IMR-90 (cell line): ENCODE measurements at regions not wholly inside any gene's neighbourhood (a gene's known extent, or its start where the extent isn't known, plus 50 kb on each side); places are given as distances from the start of the nearest gene placed in this dataset.
"Not testable (repeated sequence)": the region's sequence is repeated elsewhere in the genome, so short reads cannot be mapped to it uniquely, and the experiment has no call there.

ENCODE experiments used
- ATAC-seq: fragments of 200-7000 bp; cut with Tn5 transposase; 2 replicates; pipeline ENCODE4 v1.9.1; 2020; ENCODE audit warnings: low read depth, mild to moderate bottlenecking, moderate library complexity
- BruUV-seq: library from RNA; stranded (reverse); fragments of 400-500 nt; replicated peaks from 2 replicates; lab custom pipeline; 2021; lab: Mats Ljungman, UMichigan
- CTCF ChIA-PET: fragments of 300-600 bp; formaldehyde crosslinking; extraction: SDS; loops from one replicate; lab custom pipeline; 2021; ENCODE audit warnings: antibody characterized with exemption; lab: Yijun Ruan, JAX
- POLR2A ChIA-PET: fragments of 300-600 bp; sonication (Branson Sonifier 250); formaldehyde crosslinking; loops from one replicate; lab custom pipeline; 2022; ENCODE audit warnings: antibody characterized with exemption; ENCODE audit not compliant: unreplicated experiment; lab: Charles Lee
- DNase-seq: peaks from one replicate; pipeline ENCODE4 v3.0.0; 2013
- H2AFZ ChIP-seq: replicated peaks from 2 replicates; pipeline ENCODE3; 2013; ENCODE audit warnings: low read length, mild to moderate bottlenecking; ENCODE audit not compliant: poor library complexity
- H2AK5ac ChIP-seq: 2 replicates; pipeline ENCODE4 v1.6.1; 2013; ENCODE audit warnings: low read depth, low read length, inconsistent platforms
- H2AK9ac ChIP-seq: replicated peaks from 2 replicates; pipeline ENCODE3; 2013; ENCODE audit warnings: mild to moderate bottlenecking, low read depth, low read length, moderate library complexity; ENCODE audit not compliant: poor library complexity
- H2BK120ac ChIP-seq: 2 replicates; pipeline ENCODE4 v1.6.1; 2013; ENCODE audit warnings: low read depth, low read length, inconsistent platforms
- H2BK15ac ChIP-seq: 3 replicates; pipeline ENCODE4 v1.6.1; 2013; ENCODE audit warnings: low read depth, low read length, inconsistent platforms
- H2BK20ac ChIP-seq: 2 replicates; pipeline ENCODE4 v1.6.1; 2013; ENCODE audit warnings: low read depth, mild to moderate bottlenecking, inconsistent platforms, low read length, moderate library complexity
- H2BK5ac ChIP-seq: 2 replicates; pipeline ENCODE4 v1.6.1; 2013; ENCODE audit warnings: mild to moderate bottlenecking, low read depth, low read length, inconsistent platforms; ENCODE audit not compliant: poor library complexity, severe bottlenecking
- H3K14ac ChIP-seq: replicated peaks from 2 replicates; pipeline ENCODE4 v1.6.1; 2013; ENCODE audit warnings: low read depth, low read length, inconsistent platforms
- H3K18ac ChIP-seq: 2 replicates; pipeline ENCODE4 v1.6.1; 2013; ENCODE audit warnings: low read depth, low read length, control low read depth
- H3K23ac ChIP-seq: 2 replicates; pipeline ENCODE4 v1.6.1; 2013; ENCODE audit warnings: low read depth, low read length, inconsistent platforms
- H3K27ac ChIP-seq: 2 replicates; pipeline ENCODE4 v1.5.1; 2013; ENCODE audit warnings: mild to moderate bottlenecking, control low read depth, low read length; ENCODE audit not compliant: insufficient read depth
- H3K27me3 ChIP-seq: 2 replicates; pipeline ENCODE4 v1.6.1; 2013; ENCODE audit warnings: low read length; ENCODE audit not compliant: control insufficient read depth, insufficient read depth
- H3K36me3 ChIP-seq: 2 replicates; pipeline ENCODE4 v1.6.1; 2013; ENCODE audit warnings: low read length, mixed read lengths; ENCODE audit not compliant: control insufficient read depth, insufficient read depth
- H3K4ac ChIP-seq: 2 replicates; pipeline ENCODE4 v1.6.1; 2013; ENCODE audit warnings: low read depth, low read length, inconsistent platforms
- H3K4me1 ChIP-seq: 2 replicates; pipeline ENCODE4 v1.6.1; 2013; ENCODE audit warnings: low read length, mixed read lengths; ENCODE audit not compliant: control insufficient read depth, insufficient read depth
- H3K4me2 ChIP-seq: 2 replicates; pipeline ENCODE4 v1.6.1; 2013; ENCODE audit warnings: low read depth, mild to moderate bottlenecking, control low read depth, low read length, moderate library complexity
- H3K4me3 ChIP-seq: 2 replicates; pipeline ENCODE4 v1.5.1; 2013; ENCODE audit warnings: low read depth, mild to moderate bottlenecking, control low read depth, low read length, moderate library complexity; ENCODE audit not compliant: insufficient read depth
- H3K56ac ChIP-seq: 2 replicates; pipeline ENCODE4 v1.6.1; 2013; ENCODE audit warnings: low read length, inconsistent platforms; ENCODE audit not compliant: insufficient read depth; ENCODE audit errors: extremely low read depth
- H3K79me1 ChIP-seq, 2 experiments: 2 replicates each; pipeline ENCODE4 v1.6.1; 2013; ENCODE audit warnings: low read length in 2 of 2, inconsistent platforms in 1 of 2, low read depth in 1 of 2
- H3K9ac ChIP-seq: 2 replicates; pipeline ENCODE4 v1.6.1; 2013; ENCODE audit warnings: low read depth, low read length, control low read depth
- H3K9me1 ChIP-seq: 2 replicates; pipeline ENCODE4 v1.6.1; 2013; ENCODE audit warnings: low read length, inconsistent platforms; ENCODE audit not compliant: insufficient read depth
- H3K9me3 ChIP-seq: 2 replicates; pipeline ENCODE4 v1.6.1; 2013; ENCODE audit warnings: low read length; ENCODE audit not compliant: control insufficient read depth, insufficient read depth
- H4K20me1 ChIP-seq: 2 replicates; pipeline ENCODE4 v1.6.1; 2013; ENCODE audit warnings: low read length, inconsistent platforms; ENCODE audit not compliant: insufficient read depth
- H4K5ac ChIP-seq: 2 replicates; pipeline ENCODE4 v1.6.1; 2013; ENCODE audit warnings: mild to moderate bottlenecking, low read depth, low read length, control low read depth
- H4K8ac ChIP-seq, 2 experiments: 2 replicates each; pipeline ENCODE4 v1.6.1; 2013; ENCODE audit warnings: low read depth in 2 of 2, low read length in 2 of 2, control low read depth in 1 of 2, inconsistent platforms in 1 of 2
- H4K91ac ChIP-seq: 2 replicates; pipeline ENCODE4 v1.6.1; 2013; ENCODE audit warnings: low read depth, low read length, inconsistent platforms; ENCODE audit not compliant: insufficient read depth
- WGBS, 2 experiments: methylation state at CpG; one replicate each; pipeline versions ENCODE4 v1.1.5 to v1.1.7; 2013; ENCODE audit warnings: missing lambda C conversion rate in 2 of 2; ENCODE audit not compliant: insufficient read length in 1 of 2; ENCODE audit errors: extremely low coverage in 2 of 2; 5-methylcytosine and 5-hydroxymethylcytosine counted together
- dilution Hi-C: fragments of 300-500 bp; cut with HindIII; formaldehyde crosslinking; loops from one replicate; pipeline ENCODE4 v1.14.3; 2018; ENCODE audit warnings: low sequenced_read_pairs; ENCODE audit not compliant: unreplicated experiment
- in situ Hi-C: fragments of 300-500 bp; cut with MboI; formaldehyde crosslinking; loops from 3 replicates; pipeline ENCODE4 v1.14.3; 2019; ENCODE audit warnings: low sequenced_read_pairs, inconsistent platforms, mixed read lengths
- intact Hi-C: fragments of 100-400 bp; cut with micrococcal nuclease; formaldehyde crosslinking; loops from 2 replicates; pipeline ENCODE4 v1.10.0; 2022

DNA sequence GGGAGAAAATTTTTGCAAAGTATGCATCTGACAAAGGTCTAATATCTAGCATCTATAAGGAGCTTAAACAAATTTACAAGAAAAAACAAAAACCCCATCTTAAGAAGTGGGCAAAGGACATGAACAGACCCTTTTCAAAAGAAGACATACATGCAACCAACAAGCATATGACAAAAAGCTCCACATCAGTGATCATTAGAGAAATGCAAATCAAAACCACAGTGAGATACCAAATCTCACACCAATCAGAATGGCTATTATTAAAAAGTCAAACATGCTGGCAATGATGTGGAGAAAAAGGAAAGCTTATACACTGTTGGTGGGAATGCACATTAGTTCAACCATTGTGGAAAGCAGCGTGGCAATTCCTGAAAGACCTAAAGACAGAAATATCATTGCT, 1645.2 kb upstream of the B3GALT2 start:
- H2BK5ac ChIP-seq, H3K23ac ChIP-seq, H4K5ac ChIP-seq, H2BK20ac ChIP-seq, H3K9ac ChIP-seq, H3K27me3 ChIP-seq, in situ Hi-C loops, H3K14ac ChIP-seq, H2BK120ac ChIP-seq, H3K36me3 ChIP-seq, H2AK9ac ChIP-seq, dilution Hi-C loops, intact Hi-C loops, H2AK5ac ChIP-seq, H2AFZ ChIP-seq, H3K4me3 ChIP-seq, H3K4ac ChIP-seq, H3K79me1 ChIP-seq, H3K4me1 ChIP-seq, H3K18ac ChIP-seq, H3K9me1 ChIP-seq, H4K20me1 ChIP-seq, CTCF ChIA-PET, H4K91ac ChIP-seq, H3K4me2 ChIP-seq, H4K8ac ChIP-seq, H3K9me3 ChIP-seq, H3K56ac ChIP-seq, H2BK15ac ChIP-seq, H3K27ac ChIP-seq, POLR2A ChIA-PET, BruUV-seq, ATAC-seq, DNase-seq: not testable (repeated sequence)
- no CpG with 5 or more reads among the region's 1 CpG for WGBS, 2 experiments
